Fibroblast of mammary gland (primary cell): ENCODE measurements at regions not wholly inside any gene's neighbourhood (a gene's known extent, or its start where the extent isn't known, plus 50 kb on each side); places are given as distances from the start of the nearest gene placed in this dataset.

ENCODE experiments used
- DNase-seq: peaks from one replicate; pipeline ENCODE4 v3.0.0-alpha.2; 2010; ENCODE audit warnings: low read depth
- H3K4me3 ChIP-seq: 2 replicates; pipeline ENCODE4 v1.5.1; 2011; ENCODE audit warnings: low read depth, mild to moderate bottlenecking, low read length, moderate library complexity; ENCODE audit not compliant: control insufficient read depth
- CTCF ChIP-seq: conservative IDR thresholded peaks from 2 replicates; pipeline ENCODE4 v1.5.1; 2011; ENCODE audit warnings: low read depth, low read length, inconsistent platforms; ENCODE audit not compliant: control insufficient read depth, insufficient read depth

GRCh38 chr4:105088110-105088879 lies 58.4 kb upstream of the TET2 start:
- H3K4me3 ChIP-seq = peak overlapping the region; percentile 1
- DNase-seq = peak; percentile 95
- TF ChIP-seq CTCF = no peak

DNA sequence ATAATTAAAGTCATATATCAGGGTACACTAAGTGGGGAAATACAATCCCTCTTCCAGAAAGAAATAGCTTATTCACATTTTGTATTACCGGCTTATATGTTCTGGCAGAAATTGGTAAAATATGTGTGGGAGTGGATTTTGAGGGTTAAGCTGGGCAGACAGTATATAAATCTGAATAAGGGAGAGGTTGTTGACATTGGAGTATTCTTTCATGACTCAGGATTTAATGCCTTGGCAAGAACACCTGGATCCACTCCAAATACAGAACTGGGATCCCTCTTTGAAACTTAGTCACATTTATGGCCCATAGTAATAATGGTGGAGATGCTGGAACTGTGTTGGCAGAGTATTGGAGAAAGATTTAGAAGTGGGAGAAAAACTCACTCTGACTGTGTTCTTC lies 54.3 kb upstream of the TET2 start:
- H3K4me3 ChIP-seq = no peak overlapping the region
- TF ChIP-seq CTCF = no peak
- DNase-seq = peak; percentile 95

DNA sequence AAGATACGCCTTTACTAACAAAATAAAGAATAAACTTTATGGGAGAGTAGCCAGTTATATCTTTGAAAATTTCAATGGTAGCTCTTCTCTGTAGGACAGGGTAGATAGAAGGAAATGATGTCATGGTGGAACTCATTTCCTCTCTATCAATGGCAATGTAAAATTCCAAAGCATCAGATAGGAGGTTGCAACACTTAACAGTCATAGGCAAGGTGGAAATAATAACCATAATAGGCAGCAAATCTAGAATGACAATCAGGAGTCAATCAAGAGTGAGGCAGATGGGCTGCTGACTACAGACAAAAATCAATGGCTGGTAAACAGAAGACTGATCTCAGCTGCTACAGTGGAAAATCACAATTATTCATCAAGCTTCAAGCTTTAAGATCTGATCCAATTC lies 53.9 kb upstream of the TET2 start:
- no peak for TF ChIP-seq CTCF
- H3K4me3 ChIP-seq = no peak overlapping the region
- peak; percentile 68 for DNase-seq

DNA sequence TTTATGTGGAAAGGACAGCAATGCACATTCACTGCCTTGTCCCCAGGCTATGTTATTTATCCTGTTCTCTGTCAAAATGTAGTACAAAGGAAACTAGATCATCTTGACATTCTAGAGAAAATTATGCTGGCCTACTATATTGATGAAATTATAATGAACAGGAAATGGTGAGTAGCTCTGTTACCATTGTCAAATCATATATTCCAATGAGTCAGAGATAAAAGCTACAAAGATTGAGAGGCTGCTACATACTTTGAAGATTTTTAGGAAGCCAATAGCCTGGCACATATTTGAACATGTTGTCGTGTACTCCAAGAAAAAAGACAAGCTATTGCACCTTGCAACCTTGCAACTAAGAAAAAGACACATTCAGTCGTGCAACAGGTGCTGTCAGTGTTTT lies 52.7 kb upstream of the TET2 start:
- DNase-seq = no peak
- H3K4me3 ChIP-seq = no peak overlapping the region
- TF ChIP-seq CTCF = no peak
